ENCODE measurements at regions not wholly inside any gene's neighbourhood (a gene's known extent, or its start where the extent isn't known, plus 50 kb on each side); places are given as distances from the start of the nearest gene placed in this dataset.

GRCh38 chr5:67875601-67876000 lies 340.0 kb upstream of the PIK3R1 start:
- Mint-ChIP-seq H3K27me3 (ENCODE audit: low read depth) (no peaks in the 10 kb centered on the region), H3K36me3 (ENCODE audit: insufficient read depth in 1 of 3, low read depth in 3 of 3) (0 out of 7 replicates have a peak, but pooled peaks cover 0 to 1% (median 0%) of the 10 kb centered on the region in 3 experiments), H3K4me3 (no peak overlapping the region), H3K4me1 (no peaks in the 10 kb centered on the region), H3K9me3 (peaks cover 0 to 1% of the 10 kb centered on the region in 2 experiments; a peak in 1 of 5 replicates), H3K27ac (no peak overlapping the region)
- Histone ChIP-seq H2AK5ac (ENCODE audit: insufficient read length, low read length) (no peak overlapping the region), H3K27me3 (ENCODE audit: insufficient read depth, low read length) (no peaks in the 10 kb centered on the region), H3T11ph (ENCODE audit: low read length) (no peak overlapping the region), H4K5ac (ENCODE audit: insufficient read length, low read depth, low read length) (no peak overlapping the region), H4K8ac (replicated peaks; ENCODE audit: insufficient read length, low read depth, low read length) (no peak overlapping the region), H2BK15ac (ENCODE audit: low read depth, low read length) (no peak overlapping the region), H3K4me1 (ENCODE audit: insufficient read depth, low read length) (no peaks in the 10 kb centered on the region), H2BK5ac (ENCODE audit: insufficient read length, low read length) (no peak overlapping the region), H2BK12ac (ENCODE audit: insufficient read length, low read depth, low read length) (no peak overlapping the region), H3K79me1 (ENCODE audit: insufficient read depth, low read depth, low read length, poor library complexity, severe bottlenecking) (no peaks in the 10 kb centered on the region), H4K91ac (ENCODE audit: insufficient read length, low read depth, low read length) (no peak overlapping the region), H3K14ac (ENCODE audit: insufficient read depth, low read length) (no peak overlapping the region), H4K20me1 (ENCODE audit: control insufficient read depth, insufficient read depth, insufficient read length) (no peaks in the 10 kb centered on the region), H3K23me2 (ENCODE audit: insufficient read length, low read depth, low read length, poor library complexity, severe bottlenecking) (no peaks in the 10 kb centered on the region), H3K18ac (ENCODE audit: insufficient read length, low read depth, low read length) (no peak overlapping the region), H3K56ac (ENCODE audit: insufficient read length, low read depth, low read length) (no peak overlapping the region), H2AFZ (ENCODE audit: low read length) (no peak overlapping the region), H2BK20ac (ENCODE audit: low read depth, low read length, poor library complexity, severe bottlenecking) (no peak overlapping the region), H3K4ac (ENCODE audit: low read depth, low read length) (no peak overlapping the region), H3K23ac (ENCODE audit: insufficient read length, low read depth, low read length) (no peak overlapping the region), H3K79me2 (ENCODE audit: insufficient read depth, low read length) (no peaks in the 10 kb centered on the region), H3K27ac (ENCODE audit: insufficient read length, low read depth, low read length) (no peak overlapping the region), H2BK120ac (ENCODE audit: low read depth, low read length, poor library complexity, severe bottlenecking) (no peak overlapping the region), H3K9me3 (ENCODE audit: control insufficient read depth, low read depth, low read length) (no peaks in the 10 kb centered on the region), H3K9ac (ENCODE audit: extremely low read depth, insufficient read length, low read length) (no peak overlapping the region), H3K4me2 (ENCODE audit: insufficient read depth, insufficient read length, low read length) (no peak overlapping the region)
- DNase-seq: no peak
- TF ChIP-seq CTCF (conservative IDR thresholded peaks at IDR 0.05): no peak
- WGBS (ENCODE audit: extremely low coverage, insufficient read length, low lambda C conversion rate): no CpG with 5 or more reads among the region's 3 CpGs
